H1 (cell line): ENCODE measurements at regions not wholly inside any gene's neighbourhood (a gene's known extent, or its start where the extent isn't known, plus 50 kb on each side); places are given as distances from the start of the nearest gene placed in this dataset.

Experiments
- EZH2 ChIP-seq: fragments of 200-600 bp; sonication (generic); IDR thresholded peaks from 2 replicates; pipeline ENCODE4 v1.7.1; 2012; ENCODE audit warnings: low read depth, mild to moderate bottlenecking, moderate library complexity, low read length, inconsistent platforms; ENCODE audit not compliant: severe bottlenecking
- RBBP5 ChIP-seq: IDR thresholded peaks from 2 replicates; pipeline ENCODE4 v1.7.1; 2012; ENCODE audit warnings: low read depth, mild to moderate bottlenecking, inconsistent platforms, low read length, moderate library complexity, borderline replicate concordance
- RFX5 ChIP-seq: IDR thresholded peaks from 2 replicates; pipeline ENCODE4 v1.6.1; 2011; ENCODE audit warnings: low read depth, low read length, improper control_type of control experiment, borderline replicate concordance
- RXRA ChIP-seq: IDR thresholded peaks from 2 replicates; pipeline ENCODE4 v1.6.1; 2011; ENCODE audit warnings: low read depth, mild to moderate bottlenecking, low read length, moderate library complexity; ENCODE audit not compliant: insufficient read depth

DNA sequence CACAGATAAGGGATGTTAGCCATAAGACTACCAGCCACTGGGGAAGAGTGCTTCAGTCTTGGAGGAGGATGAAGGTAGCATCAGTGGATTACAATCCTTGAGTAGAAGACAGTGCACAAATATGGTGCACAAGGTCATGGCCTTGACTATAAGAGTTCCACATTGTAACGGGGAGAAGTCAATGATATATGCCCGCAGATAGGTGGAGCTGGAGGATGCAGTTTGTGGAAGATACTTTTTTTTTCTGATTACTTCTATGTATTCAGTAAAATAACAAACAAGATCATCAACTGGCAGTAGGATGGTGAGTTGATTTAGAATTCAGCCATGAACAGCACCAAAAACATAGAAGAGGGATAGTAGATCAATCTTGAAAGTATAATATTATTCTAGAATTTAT, 926.8 kb upstream of the MIR17HG start (continued):
- no peak for TF ChIP-seq RFX5
- TF ChIP-seq RBBP5: no peak
- TF ChIP-seq RXRA: no peak
- TF ChIP-seq EZH2: no peak
- TF ChIP-seq, all 59 proteins: peak for 2
